OCI-LY7 (cell line): ENCODE measurements at regions not wholly inside any gene's neighbourhood (a gene's known extent, or its start where the extent isn't known, plus 50 kb on each side); places are given as distances from the start of the nearest gene placed in this dataset.

Experiments used
- BruUV-seq: library from RNA; stranded (reverse); fragments of 400-500 nt; replicated peaks from 2 replicates; lab custom pipeline; 2021; lab: Mats Ljungman, UMichigan
- CTCF ChIA-PET: fragments of 300-600 bp; sonication (Branson Sonifier 250); formaldehyde crosslinking; loops from one replicate; lab custom pipeline; 2022; ENCODE audit warnings: antibody characterized with exemption; ENCODE audit not compliant: unreplicated experiment; lab: Charles Lee
- POLR2A ChIA-PET: fragments of 300-600 bp; sonication (Branson Sonifier 250); formaldehyde crosslinking; loops from one replicate; lab custom pipeline; 2022; ENCODE audit warnings: antibody characterized with exemption; lab: Charles Lee
- DNase-seq: peaks from one replicate; pipeline ENCODE4 v3.0.0-alpha.2; 2015; ENCODE audit warnings: low spot score
- H2AFZ ChIP-seq: fragments of 200-600 bp; sonication (generic), shearing (Covaris generic); 2 replicates; pipeline ENCODE4 v1.6.1; 2014; ENCODE audit warnings: mild to moderate bottlenecking, antibody characterized with exemption, low read length, moderate library complexity
- H3K27ac ChIP-seq: fragments of 200-600 bp; sonication (generic); 2 replicates; pipeline ENCODE4 v1.5.1; 2014; ENCODE audit warnings: mixed run types, low read depth, mild to moderate bottlenecking, moderate library complexity, low read length, inconsistent platforms; ENCODE audit not compliant: poor library complexity, severe bottlenecking
- H3K36me3 ChIP-seq: fragments of 200-600 bp; sonication (generic); 2 replicates; pipeline ENCODE4 v1.6.1; 2014; ENCODE audit warnings: mild to moderate bottlenecking, antibody characterized with exemption, low read length, moderate library complexity, mixed read lengths; ENCODE audit not compliant: insufficient read depth
- H3K4me1 ChIP-seq: fragments of 200-600 bp; sonication (generic); 2 replicates; pipeline ENCODE4 v1.5.1; 2014; ENCODE audit warnings: mild to moderate bottlenecking, low read length; ENCODE audit not compliant: insufficient read depth, poor library complexity, severe bottlenecking
- H3K4me2 ChIP-seq: fragments of 200-600 bp; sonication (generic); 2 replicates; pipeline ENCODE4 v1.6.1; 2014; ENCODE audit warnings: mild to moderate bottlenecking, low read length
- H3K4me3 ChIP-seq: fragments of 200-600 bp; sonication (generic); 2 replicates; pipeline ENCODE4 v1.5.1; 2014; ENCODE audit warnings: mild to moderate bottlenecking, low read depth, low read length; ENCODE audit not compliant: poor library complexity, severe bottlenecking
- H3K79me2 ChIP-seq: fragments of 200-600 bp; sonication (generic); 2 replicates; pipeline ENCODE4 v1.6.1; 2016; ENCODE audit warnings: low read depth, mild to moderate bottlenecking, low read length, moderate library complexity, mixed read lengths; ENCODE audit not compliant: insufficient read depth
- H3K9me2 ChIP-seq: fragments of 200-600 bp; sonication (generic); 2 replicates; pipeline ENCODE4 v1.6.1; 2016; ENCODE audit warnings: mild to moderate bottlenecking, low read length, mixed read lengths; ENCODE audit not compliant: insufficient read depth
- H3K9me3 ChIP-seq: fragments of 200-600 bp; sonication (generic); 2 replicates; pipeline ENCODE4 v1.6.1; 2014; ENCODE audit warnings: mild to moderate bottlenecking, mixed run types, low read length, mixed read lengths
- H4K20me1 ChIP-seq: fragments of 200-600 bp; sonication (generic); 2 replicates; pipeline ENCODE4 v1.6.1; 2014; ENCODE audit warnings: mild to moderate bottlenecking, antibody characterized with exemption, low read length, moderate library complexity, mixed read lengths; ENCODE audit not compliant: insufficient read depth
- EZH2phosphoT487 ChIP-seq: fragments of 200-600 bp; sonication (generic); IDR thresholded peaks from 2 replicates; pipeline ENCODE4 v1.6.1; 2018; ENCODE audit warnings: low read depth, borderline replicate concordance, mild to moderate bottlenecking, mixed run types, antibody characterized with exemption, low read length, moderate library complexity, mixed read lengths
- intact Hi-C: fragments of 100-400 bp; cut with micrococcal nuclease; formaldehyde crosslinking; loops from one replicate; pipeline ENCODE4 v1.10.0; 2022; ENCODE audit not compliant: unreplicated experiment
- TF ChIP-seq, protein P1 (sequence below): fragments of 200-600 bp; sonication (generic); conservative IDR thresholded peaks from 2 replicates; pipeline ENCODE4 v1.5.1; 2014; ENCODE audit warnings: mild to moderate bottlenecking, antibody characterized with exemption, low read length, moderate library complexity, mixed read lengths

DNA sequence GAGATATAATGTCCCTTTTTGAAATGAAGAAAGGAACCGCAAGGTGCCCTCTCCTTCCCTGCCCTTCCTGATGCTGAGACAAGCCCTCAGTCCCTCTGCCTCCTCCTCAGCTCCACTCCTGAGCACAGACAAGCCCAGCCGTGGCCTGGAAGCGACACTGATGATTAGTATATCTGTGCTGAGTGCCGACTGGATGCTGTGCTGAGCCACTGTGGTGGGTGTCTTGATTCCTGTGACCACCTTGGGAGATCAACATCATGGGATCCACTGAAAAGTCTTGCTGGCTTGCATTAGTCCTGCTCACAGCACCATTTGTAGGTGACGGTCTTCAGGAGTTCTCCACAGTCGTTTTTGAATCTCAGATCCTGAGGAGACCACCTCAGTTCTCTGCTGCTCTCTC is 59.5 kb upstream of the HGFAC start:
- Histone ChIP-seq H3K79me2 (no peaks in the 10 kb centered on the region), H4K20me1 (no peaks in the 10 kb centered on the region), H3K9me2 (no peaks in the 10 kb centered on the region), H3K4me2 (no peak overlapping the region), H2AFZ (no peak overlapping the region), H3K9me3 (peaks cover 10% of the 10 kb centered on the region; the same call in 1 of the 2 replicates), H3K36me3 (no peaks in the 10 kb centered on the region), H3K27ac (no peak overlapping the region), H3K4me1 (peaks cover 10% of the 10 kb centered on the region), H3K4me3 (no peak overlapping the region)
- DNase-seq, result no peak
- ChIA-PET CTCF (no interaction called here), POLR2A (no interaction called here)
- TF ChIP-seq EZH2phosphoT487, result no peak
- TF ChIP-seq, protein P1, sequence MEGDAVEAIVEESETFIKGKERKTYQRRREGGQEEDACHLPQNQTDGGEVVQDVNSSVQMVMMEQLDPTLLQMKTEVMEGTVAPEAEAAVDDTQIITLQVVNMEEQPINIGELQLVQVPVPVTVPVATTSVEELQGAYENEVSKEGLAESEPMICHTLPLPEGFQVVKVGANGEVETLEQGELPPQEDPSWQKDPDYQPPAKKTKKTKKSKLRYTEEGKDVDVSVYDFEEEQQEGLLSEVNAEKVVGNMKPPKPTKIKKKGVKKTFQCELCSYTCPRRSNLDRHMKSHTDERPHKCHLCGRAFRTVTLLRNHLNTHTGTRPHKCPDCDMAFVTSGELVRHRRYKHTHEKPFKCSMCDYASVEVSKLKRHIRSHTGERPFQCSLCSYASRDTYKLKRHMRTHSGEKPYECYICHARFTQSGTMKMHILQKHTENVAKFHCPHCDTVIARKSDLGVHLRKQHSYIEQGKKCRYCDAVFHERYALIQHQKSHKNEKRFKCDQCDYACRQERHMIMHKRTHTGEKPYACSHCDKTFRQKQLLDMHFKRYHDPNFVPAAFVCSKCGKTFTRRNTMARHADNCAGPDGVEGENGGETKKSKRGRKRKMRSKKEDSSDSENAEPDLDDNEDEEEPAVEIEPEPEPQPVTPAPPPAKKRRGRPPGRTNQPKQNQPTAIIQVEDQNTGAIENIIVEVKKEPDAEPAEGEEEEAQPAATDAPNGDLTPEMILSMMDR, result no peak
- BruUV-seq, result no TSS peak
- intact Hi-C loops, result no loop called here

DNA sequence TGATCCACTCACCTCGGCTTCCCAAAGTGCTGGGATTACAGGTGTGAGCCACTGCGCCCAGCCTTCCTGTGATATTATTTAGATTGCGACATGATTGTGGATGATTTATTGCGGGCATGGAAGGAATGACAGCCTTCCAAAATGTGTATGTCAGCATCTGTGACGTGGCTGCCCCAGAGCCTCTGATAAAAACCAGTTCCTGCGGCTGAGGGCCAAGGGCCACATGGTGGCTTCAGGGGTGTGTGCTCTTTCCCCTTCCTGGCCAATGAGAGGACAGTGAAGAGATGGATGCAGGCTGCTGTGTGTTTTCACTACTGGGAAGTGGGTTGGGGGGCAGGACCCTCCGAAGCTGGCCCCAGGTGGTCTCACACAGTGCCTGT is 57.4 kb upstream of the HGFAC start:
- Histone ChIP-seq H3K9me2 (no peaks in the 10 kb centered on the region), H3K79me2 (no peaks in the 10 kb centered on the region), H3K36me3 (no peaks in the 10 kb centered on the region), H4K20me1 (no peaks in the 10 kb centered on the region), H3K4me2 (no peak overlapping the region), H3K4me1 (peaks cover 29% of the 10 kb centered on the region), H3K9me3 (peaks cover 10% of the 10 kb centered on the region; the same call in 1 of the 2 replicates), H3K27ac (no peak overlapping the region), H3K4me3 (no peak overlapping the region), H2AFZ (no peak overlapping the region)
- POLR2A ChIA-PET, result no interaction called here
- no peak for TF ChIP-seq EZH2phosphoT487
- TF ChIP-seq, protein P1, result no peak
- intact Hi-C loops, result no loop called here
- DNase-seq, result no peak
- BruUV-seq, result no TSS peak
- CTCF ChIA-PET, result no interaction called here

DNA sequence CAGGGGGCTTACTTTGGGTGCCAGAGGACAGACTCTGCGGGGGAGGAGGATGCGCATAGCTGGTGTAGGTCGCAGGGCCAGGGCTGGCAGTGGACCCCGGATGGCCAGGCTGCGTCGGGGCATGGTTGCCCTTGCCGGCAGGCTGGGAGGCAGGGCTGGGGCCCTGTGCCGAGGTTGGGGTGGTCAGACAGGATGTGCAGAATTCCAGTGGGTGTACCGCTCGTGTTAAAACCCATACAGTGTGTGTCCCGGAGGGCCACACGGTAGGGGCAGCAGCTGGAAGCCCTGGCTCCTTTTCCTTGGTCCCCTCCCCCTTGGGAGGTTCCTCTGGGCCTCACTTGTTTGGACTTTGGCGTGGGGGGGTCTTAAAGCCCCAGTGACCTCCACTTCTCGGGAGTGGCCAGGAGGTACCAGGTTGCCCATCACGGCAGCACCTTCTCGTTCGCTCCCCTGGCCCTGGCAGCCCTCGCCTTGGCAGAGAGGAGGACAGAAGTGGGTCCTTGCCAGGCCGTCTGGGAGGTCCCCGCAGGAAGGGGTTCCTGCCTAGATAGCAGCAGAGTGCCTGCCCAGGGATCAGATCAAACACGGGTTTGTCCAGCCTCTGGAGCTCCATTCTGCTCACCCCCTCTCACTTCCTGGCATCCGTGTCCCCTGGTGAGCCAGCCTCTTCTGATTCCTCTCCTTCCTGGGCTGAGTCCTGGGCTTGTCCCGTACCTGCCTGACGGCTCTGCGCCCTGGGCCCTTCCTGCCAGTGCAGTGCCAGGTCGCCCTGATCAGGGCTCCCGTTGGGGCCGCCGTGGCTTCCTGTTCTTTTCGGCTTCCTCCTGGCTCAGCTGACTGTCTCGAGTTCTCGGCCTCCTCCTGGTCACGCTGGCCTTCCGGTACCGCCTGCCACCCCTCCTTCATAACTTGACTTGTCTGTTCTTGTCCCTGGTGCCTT is 56.7 kb upstream of the HGFAC start:
- CTCF ChIA-PET, result no interaction called here
- Histone ChIP-seq H3K4me2 (no peak overlapping the region), H3K27ac (no peak overlapping the region), H3K9me3 (peaks cover 8% of the 10 kb centered on the region; the same call in 1 of the 2 replicates), H3K9me2 (no peaks in the 10 kb centered on the region), H3K36me3 (no peaks in the 10 kb centered on the region), H4K20me1 (no peaks in the 10 kb centered on the region), H3K79me2 (no peaks in the 10 kb centered on the region), H3K4me3 (no peak overlapping the region), H2AFZ (no peak overlapping the region), H3K4me1 (peaks cover 29% of the 10 kb centered on the region)
- no TSS peak for BruUV-seq
- DNase-seq, result no peak
- intact Hi-C loops, result no loop called here
- TF ChIP-seq, protein P1, result no peak
- TF ChIP-seq EZH2phosphoT487, result no peak
- POLR2A ChIA-PET, result no interaction called here
